Hematopoietic multipotent progenitor cell treated with erythropoietin and hydrocortisone succinate and interleukin-3 and kit ligand, for 4 days (in vitro differentiated cells): ENCODE measurements at regions not wholly inside any gene's neighbourhood (a gene's known extent, or its start where the extent isn't known, plus 50 kb on each side); places are given as distances from the start of the nearest gene placed in this dataset.

ENCODE experiments used
- DNase-seq: peaks from one replicate; pipeline ENCODE4 v3.0.0-alpha.2; 2015

DNA sequence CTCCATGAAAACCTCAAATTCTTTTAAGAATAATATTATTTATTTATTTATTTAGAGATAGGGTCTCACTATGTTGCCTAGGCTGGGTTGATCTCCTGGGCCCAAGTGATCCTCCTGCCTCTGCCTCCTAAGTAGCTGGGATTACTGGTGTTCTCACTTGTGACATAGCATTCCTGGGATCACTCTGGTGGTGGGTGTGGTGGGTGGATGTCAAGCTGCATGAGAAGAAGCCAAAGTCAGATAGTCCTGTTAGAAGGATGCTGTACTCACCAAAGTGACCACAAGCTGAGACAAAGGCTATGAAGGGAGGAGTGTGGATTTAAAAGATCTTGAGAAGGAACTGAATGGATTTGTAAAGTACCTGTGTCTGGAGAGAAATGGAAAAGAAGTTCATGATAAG lies 87.9 kb upstream of the SPON1 start:
- no peak for DNase-seq

DNA sequence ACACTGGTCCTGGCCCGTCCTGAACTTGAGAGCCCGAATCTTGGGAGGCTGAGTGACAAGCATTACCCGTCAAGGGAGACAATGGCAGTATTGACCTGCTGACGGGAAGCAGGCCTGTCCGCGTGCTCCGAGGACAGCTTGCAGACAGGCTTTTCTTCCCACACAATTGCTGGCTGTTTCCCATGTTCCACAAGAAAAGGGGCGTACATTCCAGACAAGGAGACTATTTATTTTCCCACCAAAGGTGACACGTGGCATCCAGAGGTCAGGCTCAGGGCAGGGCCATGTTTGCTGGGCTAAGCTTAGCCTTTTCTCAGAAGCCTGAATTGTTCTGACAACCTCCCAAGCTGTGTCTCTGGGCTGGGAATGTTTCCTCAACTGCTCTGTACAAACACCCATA lies 86.9 kb upstream of the SPON1 start:
- DNase-seq: no peak

DNA sequence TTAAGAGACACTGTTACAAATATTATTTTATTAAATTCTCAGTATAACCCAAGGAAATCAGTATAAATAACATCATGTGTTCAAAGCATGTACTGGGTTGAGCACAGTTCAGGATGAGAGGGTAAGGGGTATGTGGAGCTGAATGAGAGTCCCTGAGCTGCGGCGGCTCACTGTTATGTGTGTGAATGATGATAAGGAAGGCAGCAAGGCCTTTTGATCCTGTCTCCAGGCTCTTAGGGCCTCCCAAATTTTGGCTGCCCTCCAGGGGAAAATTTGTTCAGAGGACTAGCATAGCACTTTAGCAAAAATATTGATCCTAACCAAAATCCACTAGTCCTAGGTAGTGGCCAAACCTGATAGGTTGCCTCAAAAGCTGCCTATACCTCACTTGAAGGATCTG lies 86.1 kb upstream of the SPON1 start:
- peak; percentile 41 for DNase-seq

GRCh38 chr11:13878077-13878476 lies 84.4 kb upstream of the SPON1 start:
- no peak for DNase-seq

GRCh38 chr11:13880634-13881033 lies 81.9 kb upstream of the SPON1 start:
- no peak for DNase-seq

GRCh38 chr11:13881226-13881905 lies 81.2 kb upstream of the SPON1 start:
- DNase-seq: no peak

DNA sequence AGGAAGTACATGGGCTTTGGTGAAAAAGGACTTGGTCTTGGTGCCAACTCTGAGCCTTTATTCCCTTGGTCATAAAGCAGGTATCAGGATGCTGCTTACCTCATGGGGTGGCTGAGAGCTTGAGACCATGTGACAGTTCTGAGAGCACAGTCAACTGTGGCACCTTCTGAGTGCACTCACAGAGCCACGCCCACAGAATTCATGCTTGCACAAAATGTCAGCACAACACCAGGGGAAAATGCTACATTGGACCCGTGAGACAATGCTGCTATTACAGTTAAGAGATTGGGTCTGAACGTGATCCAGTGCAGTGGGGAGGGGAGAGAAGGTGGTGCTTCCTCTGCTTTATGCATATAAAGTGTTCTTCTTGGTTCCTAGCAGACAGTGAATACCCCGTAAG lies 79.5 kb upstream of the SPON1 start:
- DNase-seq: no peak

- no peak for DNase-seq
These were observed 78.9 kb upstream of the SPON1 start for GRCh38 chr11:13883589-13883988.

DNA sequence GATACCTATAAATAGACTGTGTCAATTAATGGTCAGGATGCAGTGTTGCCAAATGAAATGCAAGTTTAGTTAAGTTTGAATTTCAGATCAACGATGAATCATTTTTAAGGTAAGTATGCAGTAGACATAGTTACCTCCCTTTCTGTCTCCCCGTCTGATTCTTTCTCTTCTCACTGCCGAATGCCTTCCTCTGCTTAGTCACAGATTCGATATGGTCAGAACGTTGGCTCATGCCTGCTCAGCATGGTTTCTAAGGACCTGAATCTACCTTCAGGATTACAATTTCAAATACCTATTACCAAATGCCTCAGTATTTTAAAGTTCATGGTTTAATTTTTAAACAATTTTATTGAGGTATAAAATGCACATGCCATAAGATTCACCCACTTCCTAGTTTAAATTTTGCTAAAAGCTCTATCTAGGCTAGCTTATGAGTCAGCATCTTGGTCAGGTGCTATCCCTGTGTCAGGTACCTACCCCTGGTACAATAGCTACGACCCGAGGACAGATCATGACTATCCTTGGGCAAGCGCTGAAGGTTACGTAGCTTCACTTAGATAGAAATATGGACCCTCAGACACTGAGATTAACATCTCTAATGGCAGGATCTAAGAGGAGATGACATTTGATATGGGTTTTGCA lies 78.2 kb upstream of the SPON1 start:
- DNase-seq: no peak

DNA sequence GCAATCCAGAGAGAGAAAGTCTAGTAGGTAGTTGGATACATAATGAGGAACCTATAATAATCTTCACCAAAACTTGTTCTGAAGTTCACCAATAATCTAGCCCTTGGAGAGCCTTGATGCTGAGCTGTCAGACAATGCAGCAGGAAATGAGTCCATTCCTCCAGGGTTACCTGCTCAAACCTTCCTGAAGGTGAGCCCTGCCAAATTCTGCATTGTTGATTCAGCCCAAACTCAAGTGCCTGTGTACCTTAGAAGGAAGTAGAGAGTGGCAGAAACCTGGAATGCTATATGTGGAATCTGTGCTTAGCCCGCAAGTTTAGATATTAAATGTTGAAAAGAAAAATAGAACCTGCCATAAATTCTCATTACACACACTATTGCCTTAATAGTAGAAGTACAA lies 77.4 kb upstream of the SPON1 start:
- no peak for DNase-seq

DNA sequence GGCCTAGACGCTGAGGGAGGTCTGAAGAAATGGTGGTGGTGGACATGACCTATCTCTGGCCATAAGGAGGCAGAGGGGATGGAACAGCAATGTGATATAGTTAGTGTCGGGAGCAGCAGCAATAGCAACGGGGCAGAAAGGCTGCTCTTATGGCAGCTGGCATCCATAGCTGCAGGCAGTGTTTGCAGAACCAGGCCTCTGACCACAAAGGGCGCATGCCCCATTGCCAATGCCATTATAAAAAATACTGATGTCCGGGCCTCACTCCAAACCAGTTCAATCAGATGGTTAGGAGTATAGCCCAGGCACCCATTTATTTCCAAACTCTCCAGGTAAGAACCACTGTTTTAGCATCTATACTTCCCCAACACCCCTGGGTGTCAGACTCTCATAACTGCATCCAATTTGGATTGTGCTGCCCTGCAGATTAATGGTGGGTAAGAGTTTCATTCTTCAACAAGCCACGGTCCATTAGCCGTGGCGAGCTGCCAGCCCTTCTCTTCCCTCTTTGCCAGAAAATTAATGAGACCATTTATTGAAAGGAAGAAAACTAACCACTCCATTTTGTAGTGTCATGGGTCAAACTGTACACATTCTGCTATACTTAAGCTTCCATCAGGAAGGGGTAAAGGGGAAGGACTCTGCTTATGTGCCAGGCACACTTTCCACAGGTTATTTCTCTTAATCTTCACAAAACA lies 72.8 kb upstream of the SPON1 start:
- DNase-seq: no peak

GRCh38 chr11:13891911-13892310 lies 70.6 kb upstream of the SPON1 start:
- peak; percentile 40 for DNase-seq

DNA sequence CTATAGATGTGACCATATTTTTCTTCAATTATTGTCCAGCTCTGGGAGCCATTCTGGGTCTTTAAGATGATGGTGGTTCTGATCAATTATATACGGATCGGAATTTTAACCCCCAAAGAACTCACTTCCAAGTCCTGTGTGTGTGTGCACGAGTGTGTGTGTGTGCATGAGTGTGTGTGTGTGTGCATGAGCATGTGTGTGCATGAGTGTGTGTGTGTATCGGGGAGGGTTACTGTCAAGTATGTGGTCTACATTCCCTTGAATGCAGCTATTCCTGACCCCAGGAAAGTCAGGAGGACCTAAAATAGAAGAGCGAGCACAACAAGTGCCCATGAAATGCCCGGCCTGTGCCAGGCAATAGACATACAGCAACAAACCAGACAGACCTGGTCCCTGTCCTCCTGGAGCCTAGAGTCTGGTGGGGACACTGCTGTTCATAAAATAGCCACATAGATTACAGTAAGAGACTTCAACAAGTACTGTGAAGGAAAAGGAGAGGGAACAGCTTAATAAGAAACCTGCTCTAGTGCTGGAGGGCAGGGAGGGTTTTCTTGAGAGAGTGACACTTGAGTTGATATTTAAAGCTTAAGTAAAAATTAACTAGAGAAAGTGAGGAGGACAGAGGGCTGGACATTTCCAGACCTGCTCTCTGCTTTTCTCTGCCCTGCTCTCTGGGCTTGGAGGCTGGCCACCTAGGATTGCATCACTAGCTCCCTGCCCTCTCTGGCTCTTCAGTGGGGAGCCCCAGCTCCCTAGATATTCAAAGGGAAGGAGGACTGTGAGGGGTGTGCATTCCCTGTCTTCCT lies 66.1 kb upstream of the SPON1 start:
- DNase-seq: no peak

DNA sequence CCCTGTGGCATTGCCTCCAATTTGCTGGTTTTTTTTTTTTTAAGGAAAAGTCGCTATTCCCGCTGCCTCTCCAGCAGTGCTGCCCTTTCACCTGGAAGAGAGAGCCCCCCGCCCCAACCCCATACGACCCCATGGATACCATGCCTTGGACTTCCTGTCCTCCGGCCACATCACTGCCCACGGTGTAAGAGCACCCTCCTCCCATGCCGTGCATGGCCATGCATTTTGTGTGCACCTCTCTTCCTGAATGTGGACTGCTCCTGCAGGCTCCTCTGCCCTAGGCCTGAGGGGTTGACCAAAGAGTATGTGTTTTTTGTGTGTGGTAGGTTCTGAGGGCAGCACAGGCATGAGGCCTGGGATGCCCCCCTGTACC lies 65.6 kb upstream of the SPON1 start:
- no peak for DNase-seq

- DNase-seq: peak; percentile 22
These were observed 64.8 kb upstream of the SPON1 start for GRCh38 chr11:13897646-13898276.

GRCh38 chr11:13899603-13900002 lies 62.9 kb upstream of the SPON1 start:
- DNase-seq: no peak

GRCh38 chr11:13902523-13902922 lies 60.0 kb upstream of the SPON1 start:
- no peak for DNase-seq

- DNase-seq: no peak
These were observed 57.3 kb upstream of the SPON1 start for GRCh38 chr11:13905137-13905781.

DNA sequence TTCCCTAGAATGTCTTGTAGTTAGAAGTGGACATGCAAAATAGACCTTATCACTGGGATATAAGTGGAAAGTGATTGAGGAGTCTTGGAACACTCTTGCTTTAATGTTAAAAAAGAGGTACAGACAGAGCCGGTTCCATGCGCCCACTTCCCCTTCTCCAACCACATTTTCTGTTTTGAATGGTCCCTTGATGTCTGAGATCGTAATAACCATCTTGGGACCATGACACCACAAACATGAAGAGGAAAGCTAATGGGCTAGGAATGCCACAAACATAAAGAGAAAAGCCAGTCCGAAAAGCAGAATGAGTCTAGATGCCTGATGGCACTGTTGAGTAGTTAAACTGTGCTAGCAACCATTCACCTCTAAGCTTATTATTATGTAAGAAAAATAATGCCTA lies 54.8 kb upstream of the SPON1 start:
- DNase-seq: no peak

- no peak for DNase-seq
These were observed 54.0 kb upstream of the SPON1 start for GRCh38 chr11:13908535-13908934.
